Upper lobe of right lung (tissue), 1 donor: ENCODE measurements at regions not wholly inside any gene's neighbourhood (a gene's known extent, or its start where the extent isn't known, plus 50 kb on each side); places are given as distances from the start of the nearest gene placed in this dataset.

Source experiments
- ATAC-seq: fragments of 200-7000 bp; cut with Tn5 transposase; one replicate; pipeline ENCODE4 v1.9.1; 2020; ENCODE audit warnings: mild to moderate bottlenecking, moderate library complexity
- DNase-seq: peaks from one replicate; pipeline ENCODE4 v3.0.0-alpha.2; 2020
- H3K27ac ChIP-seq: fragments of 200-600 bp; one replicate; pipeline ENCODE4 v1.8.0; 2022
- H3K27me3 ChIP-seq: fragments of 200-600 bp; one replicate; pipeline ENCODE4 v1.8.0; 2022; ENCODE audit warnings: mild to moderate bottlenecking
- H3K36me3 ChIP-seq: fragments of 200-600 bp; one replicate; pipeline ENCODE4 v1.8.0; 2022
- H3K4me1 ChIP-seq: fragments of 200-600 bp; one replicate; pipeline ENCODE4 v1.8.0; 2022
- H3K4me3 ChIP-seq: fragments of 200-600 bp; one replicate; pipeline ENCODE4 v1.8.0; 2022; ENCODE audit warnings: mild to moderate bottlenecking
- H3K9me3 ChIP-seq: fragments of 200-600 bp; one replicate; pipeline ENCODE4 v1.8.0; 2022
- intact Hi-C: fragments of 100-400 bp; cut with DNase I; formaldehyde crosslinking; loops from one replicate; pipeline ENCODE4 v1.11.0; 2022
- TF ChIP-seq, protein P1 (sequence below): fragments of 200-600 bp; IDR thresholded peaks from one replicate; pipeline ENCODE4 v1.8.0; 2022; ENCODE audit warnings: antibody characterized with exemption
- donor health status: DM: no; HTN: yes; CAD: no; lungs with severe emphysema.

DNA sequence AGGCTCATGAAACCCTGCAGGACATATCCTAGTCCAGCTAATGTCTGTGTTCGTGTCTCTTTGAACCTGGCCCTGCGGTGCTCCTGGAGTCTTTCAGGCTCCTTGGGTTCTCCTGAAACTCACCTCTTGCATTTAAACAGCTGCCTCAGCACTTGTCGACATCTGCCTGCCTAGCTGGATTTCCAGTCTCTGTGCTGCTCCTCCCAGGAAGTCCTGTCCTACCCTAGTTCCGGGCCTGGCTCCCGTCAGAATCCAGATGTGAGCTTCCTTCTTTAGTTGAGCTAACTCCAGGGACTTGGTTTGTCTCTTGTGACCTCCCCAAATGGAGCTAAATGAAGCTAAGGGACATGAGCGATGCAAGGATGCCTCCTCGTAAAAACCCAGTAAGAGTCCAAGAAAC, 155.2 kb upstream of the PIRT start:
- Histone ChIP-seq H3K4me3 (no peak overlapping the region), H3K4me1 (no peaks in the 10 kb centered on the region), H3K27ac (no peak overlapping the region), H3K36me3 (no peaks in the 10 kb centered on the region), H3K9me3 (no peaks in the 10 kb centered on the region), H3K27me3 (no peaks in the 10 kb centered on the region)
- ATAC-seq, result no peak
- TF ChIP-seq, protein P1, sequence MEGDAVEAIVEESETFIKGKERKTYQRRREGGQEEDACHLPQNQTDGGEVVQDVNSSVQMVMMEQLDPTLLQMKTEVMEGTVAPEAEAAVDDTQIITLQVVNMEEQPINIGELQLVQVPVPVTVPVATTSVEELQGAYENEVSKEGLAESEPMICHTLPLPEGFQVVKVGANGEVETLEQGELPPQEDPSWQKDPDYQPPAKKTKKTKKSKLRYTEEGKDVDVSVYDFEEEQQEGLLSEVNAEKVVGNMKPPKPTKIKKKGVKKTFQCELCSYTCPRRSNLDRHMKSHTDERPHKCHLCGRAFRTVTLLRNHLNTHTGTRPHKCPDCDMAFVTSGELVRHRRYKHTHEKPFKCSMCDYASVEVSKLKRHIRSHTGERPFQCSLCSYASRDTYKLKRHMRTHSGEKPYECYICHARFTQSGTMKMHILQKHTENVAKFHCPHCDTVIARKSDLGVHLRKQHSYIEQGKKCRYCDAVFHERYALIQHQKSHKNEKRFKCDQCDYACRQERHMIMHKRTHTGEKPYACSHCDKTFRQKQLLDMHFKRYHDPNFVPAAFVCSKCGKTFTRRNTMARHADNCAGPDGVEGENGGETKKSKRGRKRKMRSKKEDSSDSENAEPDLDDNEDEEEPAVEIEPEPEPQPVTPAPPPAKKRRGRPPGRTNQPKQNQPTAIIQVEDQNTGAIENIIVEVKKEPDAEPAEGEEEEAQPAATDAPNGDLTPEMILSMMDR, result no peak
- DNase-seq, result no peak
- intact Hi-C loops, result no loop called here

- DNase-seq (no peak), ATAC-seq (no peak)
- TF ChIP-seq, protein P1, result no peak
- Histone ChIP-seq H3K27me3 (no peaks in the 10 kb centered on the region), H3K36me3 (no peaks in the 10 kb centered on the region), H3K4me1 (no peaks in the 10 kb centered on the region), H3K9me3 (no peaks in the 10 kb centered on the region), H3K4me3 (no peak overlapping the region), H3K27ac (no peak overlapping the region)
- intact Hi-C loops, result no loop called here
These were observed 154.4 kb upstream of the PIRT start for GRCh38 chr17:10992106-10992880.

- Histone ChIP-seq H3K9me3 (no peaks in the 10 kb centered on the region), H3K36me3 (no peaks in the 10 kb centered on the region), H3K4me1 (no peaks in the 10 kb centered on the region), H3K27me3 (no peaks in the 10 kb centered on the region), H3K27ac (no peak overlapping the region), H3K4me3 (no peak overlapping the region)
- TF ChIP-seq, protein P1, result no peak
- no peak for ATAC-seq
- intact Hi-C loops, result no loop called here
- no peak for DNase-seq
These were observed 149.9 kb upstream of the PIRT start for GRCh38 chr17:10987786-10988185.

DNA sequence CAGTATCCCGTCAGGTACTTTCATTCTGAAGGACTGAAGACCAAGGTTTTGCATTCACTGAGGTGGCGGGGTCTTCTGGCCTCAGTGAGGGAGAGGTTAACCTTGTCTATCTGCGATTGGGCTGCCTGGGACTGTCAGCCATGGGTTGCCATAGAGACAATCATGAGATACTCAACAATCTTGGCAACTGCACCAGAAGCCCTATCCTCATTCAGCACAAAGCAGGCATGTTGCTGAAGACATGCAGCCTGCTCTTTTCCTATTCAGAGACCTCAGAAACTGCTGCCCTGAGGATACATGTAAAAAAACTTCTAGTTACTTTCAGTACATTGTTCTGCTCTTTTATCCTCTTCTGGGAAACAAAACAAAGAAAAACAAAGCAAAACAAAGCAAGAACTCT, 146.3 kb upstream of the PIRT start:
- TF ChIP-seq, protein P1, result no peak
- Histone ChIP-seq H3K27ac (no peak overlapping the region), H3K9me3 (no peaks in the 10 kb centered on the region), H3K4me3 (no peak overlapping the region), H3K36me3 (no peaks in the 10 kb centered on the region), H3K4me1 (no peaks in the 10 kb centered on the region), H3K27me3 (no peaks in the 10 kb centered on the region)
- ATAC-seq, result no peak
- intact Hi-C loops, result no loop called here
- no peak for DNase-seq

GRCh38 chr17:10976401-10976800, 138.5 kb upstream of the PIRT start:
- no peak for ATAC-seq

More at GRCh38 chr17:10976401-10976800, 138.5 kb upstream of the PIRT start:
- DNase-seq, result no peak
- H3K27ac ChIP-seq, result no peak overlapping the region
- H3K27me3 ChIP-seq, result no peaks in the 10 kb centered on the region
- TF ChIP-seq, protein P1, result no peak
- intact Hi-C loops, result no loop called here
- no peak overlapping the region for H3K4me3 ChIP-seq
- no peaks in the 10 kb centered on the region for H3K4me1 ChIP-seq
- no peaks in the 10 kb centered on the region for H3K36me3 ChIP-seq
- H3K9me3 ChIP-seq, result no peaks in the 10 kb centered on the region
